GM19468 (cell line): ENCODE measurements at regions not wholly inside any gene's neighbourhood (a gene's known extent, or its start where the extent isn't known, plus 50 kb on each side); places are given as distances from the start of the nearest gene placed in this dataset.

Experiments
- ATAC-seq: cut with Tn5 transposase; IDR thresholded peaks from one replicate; pipeline ENCODE4 v1.9.1; 2021; ENCODE audit warnings: mild to moderate bottlenecking, moderate library complexity, moderate number of reproducible peaks; ENCODE audit not compliant: unreplicated experiment; ENCODE audit errors: extremely low read depth

DNA sequence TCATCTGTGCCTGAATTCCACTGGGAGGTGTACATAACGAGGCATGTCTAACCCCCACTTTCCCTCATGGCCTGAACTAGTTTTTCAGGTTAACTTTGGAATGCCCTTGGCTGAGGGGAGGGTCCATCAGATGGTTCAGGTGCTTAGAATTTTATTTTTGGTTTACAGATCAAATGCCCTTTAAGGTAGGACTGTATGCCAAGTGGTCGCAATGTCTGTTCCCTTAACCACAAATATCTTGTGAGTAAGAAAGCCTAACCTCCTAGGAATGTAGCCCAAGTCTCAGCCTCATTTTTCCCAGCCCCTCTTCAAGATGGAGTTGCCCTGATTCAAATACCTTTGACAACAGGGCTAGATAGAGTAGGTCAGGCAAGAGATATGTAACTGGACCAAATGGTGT, 78.4 kb downstream of the RNASET2 start:
- ATAC-seq, result no peak

DNA sequence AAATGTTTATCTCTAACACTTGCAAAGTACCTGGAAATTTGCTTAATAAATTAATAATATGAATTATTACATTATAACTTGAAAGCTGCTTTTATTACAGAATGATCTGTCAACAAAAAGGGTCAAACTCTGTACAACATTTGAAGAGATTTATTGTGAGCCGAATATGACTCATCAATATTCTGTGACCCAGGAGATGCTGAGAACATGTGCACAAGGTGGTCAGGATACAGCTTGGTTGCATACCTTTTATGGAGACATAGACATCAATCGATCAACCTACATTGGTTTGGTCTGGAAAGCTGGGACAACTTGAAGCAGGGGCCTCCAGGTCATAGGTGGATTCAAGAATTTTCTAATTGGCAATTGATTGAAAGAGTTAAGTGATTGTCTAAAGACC, 79.0 kb downstream of the RNASET2 start:
- ATAC-seq, result no peak

DNA sequence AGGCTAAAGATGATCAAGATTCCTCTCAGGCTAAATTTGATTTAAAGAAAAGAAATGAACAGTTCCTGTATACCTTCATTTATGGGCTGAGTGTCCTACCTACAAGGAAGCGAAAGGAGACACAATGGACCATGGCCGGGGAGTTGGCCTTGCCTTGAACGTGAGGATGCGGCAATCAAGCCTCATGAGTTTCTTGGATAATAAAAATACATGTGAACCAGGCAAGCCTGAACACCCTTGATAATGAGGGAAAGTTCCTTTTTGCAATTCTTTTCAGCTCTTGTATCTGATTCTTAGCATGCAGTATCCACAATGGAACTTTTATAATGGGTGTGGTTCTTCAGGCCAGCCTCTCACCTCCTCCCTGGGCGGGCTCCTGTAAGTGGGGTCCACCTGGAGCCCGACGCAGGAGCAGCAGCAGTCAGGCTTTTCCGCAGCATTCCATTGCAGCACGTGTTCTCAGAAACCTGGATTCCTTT, 83.8 kb downstream of the RNASET2 start:
- no peak for ATAC-seq

DNA sequence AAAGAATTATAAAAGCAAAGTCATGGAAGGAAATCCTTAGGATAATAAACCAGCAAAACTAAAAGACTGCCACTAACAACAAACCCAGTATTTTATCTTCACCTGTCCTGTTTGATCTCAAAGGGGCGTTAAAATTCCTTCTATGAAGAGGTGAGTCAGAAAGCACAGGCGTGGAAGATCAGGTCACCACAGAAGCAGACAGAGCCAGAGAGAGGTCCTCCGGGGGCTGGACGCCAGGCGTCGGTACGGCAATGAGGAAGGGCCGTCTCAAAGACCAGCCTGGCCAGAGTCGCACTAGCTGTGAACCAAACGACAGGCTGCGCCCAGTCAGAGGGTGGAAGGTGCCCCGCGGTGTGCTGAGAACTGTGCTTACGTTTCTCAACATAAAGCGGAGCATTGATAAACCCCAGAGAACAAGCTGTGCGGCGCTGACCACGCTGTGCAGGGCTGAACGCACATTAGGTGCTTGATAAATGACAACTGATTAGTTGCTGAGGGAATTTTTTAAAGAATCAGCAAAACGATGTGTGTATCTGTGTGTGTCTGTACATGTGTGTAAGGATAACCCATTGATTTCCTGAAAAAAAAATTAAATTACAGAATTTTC, 85.6 kb downstream of the RNASET2 start:
- no peak for ATAC-seq

DNA sequence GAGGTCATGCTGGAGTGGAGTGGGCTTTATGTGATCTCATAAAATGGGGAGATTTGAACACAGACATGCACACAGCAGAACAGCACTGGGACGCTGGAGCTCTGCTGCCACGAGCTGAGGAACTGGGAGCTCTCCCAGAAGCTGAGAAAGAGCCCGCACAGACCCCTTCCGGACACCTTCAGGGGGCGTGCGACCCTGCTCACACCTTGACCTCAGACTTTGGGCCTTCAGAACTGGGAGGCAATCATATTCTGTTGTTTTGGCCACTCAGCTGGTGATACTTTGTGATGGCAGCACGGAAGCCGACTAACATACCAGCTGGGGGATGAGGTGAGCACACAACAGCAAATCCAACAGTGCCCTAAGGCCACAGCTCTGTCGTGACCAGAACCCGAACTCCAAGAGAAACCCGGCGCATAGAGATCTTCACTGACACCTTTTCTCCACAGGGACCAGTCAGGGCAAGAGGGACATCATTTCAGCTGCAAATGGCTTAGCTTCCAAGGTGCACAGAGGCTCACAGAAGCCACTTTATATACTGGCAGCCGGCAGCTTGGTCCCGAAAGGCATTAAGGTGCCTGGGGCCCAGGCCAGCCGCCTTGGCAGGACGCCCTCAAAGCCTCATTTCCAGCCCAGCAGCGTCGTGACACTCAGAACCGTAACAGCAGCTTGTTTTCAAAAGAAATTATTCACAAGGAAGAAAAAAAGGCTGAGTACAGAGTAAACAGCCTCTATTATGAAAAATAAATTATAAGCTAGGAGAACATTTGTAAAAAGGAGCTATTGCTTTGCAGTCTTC, 89.3 kb downstream of the RNASET2 start:
- ATAC-seq, result no peak

DNA sequence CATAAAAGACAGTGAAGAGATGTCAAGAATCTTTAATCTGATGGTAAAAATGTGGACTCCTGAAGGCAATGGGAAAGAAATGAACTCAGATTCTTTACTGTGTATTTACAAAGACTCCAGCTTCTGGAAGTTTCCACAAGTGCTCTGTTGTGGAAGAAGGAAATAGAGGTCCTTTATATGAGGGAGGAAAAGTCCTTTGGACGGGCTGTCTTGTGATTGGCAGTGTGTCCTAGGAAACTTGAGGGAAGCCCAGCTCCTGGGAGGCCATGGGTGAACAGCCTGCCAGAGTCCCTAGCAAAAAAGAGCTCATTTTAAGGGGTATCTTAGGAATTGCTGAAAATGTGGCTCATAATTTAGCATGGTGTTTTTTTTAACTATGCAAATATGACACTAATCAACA, 92.0 kb downstream of the RNASET2 start:
- no peak for ATAC-seq

DNA sequence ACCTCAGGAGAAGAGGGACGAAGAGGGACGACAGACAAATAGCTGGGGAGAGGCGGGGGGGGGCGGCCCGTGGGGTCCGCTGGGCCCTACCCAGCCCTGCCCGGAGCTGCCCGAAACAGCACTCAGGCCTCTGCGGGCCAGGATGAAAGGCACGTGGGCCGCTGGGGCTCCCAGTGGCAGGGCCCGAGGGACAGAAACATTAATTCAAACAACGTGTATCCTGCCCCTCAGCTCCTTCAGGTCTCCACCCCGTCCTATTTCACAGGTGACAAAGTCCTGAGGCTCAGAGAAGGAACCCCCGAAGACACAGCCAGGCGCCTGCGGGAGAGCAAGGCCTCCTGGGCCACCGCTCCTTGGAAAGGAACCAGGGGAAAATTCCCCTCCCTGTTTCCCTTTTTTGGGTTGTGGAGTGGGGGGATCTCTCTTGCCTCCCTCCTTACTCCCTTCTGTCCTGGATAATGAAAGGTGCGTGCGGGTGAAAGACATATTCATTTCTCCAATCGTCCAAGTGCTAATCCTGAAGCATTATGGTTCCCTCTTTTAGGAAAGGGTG, 93.3 kb downstream of the RNASET2 start:
- ATAC-seq, result no peak

DNA sequence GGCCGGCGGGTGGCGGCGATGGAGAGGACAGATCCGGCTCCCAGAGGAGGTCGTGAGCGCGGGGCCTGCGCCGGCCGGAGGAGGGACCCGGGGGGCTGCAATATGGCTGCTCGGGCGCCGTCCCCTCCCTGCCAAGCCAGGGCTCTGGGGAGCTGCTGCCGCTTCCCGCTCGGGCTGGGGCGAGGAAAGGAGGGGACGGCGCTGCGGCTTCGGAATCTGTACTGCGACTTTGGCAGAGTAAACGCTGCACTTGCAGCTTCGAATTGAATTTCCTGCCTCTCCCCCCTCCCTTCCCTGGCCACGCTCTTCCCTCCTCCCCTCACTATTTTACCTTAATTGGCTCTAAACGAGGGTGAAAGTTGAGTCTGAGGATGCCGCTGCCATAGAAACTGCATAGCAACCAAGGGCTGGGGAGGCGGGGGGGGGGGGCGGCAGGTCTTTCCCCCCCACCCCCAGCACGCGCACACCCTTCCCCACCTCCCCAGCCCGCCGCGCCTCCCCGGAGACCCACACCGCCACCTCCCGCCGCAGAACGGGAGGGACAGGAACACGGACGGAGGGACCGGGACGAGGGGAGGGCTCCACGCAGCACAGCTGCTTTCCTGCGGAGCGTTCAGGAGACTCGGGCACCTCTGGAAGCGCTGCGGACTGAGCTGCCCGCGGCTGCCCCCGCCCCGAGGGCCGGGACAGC, 93.9 kb downstream of the RNASET2 start:
- ATAC-seq, result no peak

DNA sequence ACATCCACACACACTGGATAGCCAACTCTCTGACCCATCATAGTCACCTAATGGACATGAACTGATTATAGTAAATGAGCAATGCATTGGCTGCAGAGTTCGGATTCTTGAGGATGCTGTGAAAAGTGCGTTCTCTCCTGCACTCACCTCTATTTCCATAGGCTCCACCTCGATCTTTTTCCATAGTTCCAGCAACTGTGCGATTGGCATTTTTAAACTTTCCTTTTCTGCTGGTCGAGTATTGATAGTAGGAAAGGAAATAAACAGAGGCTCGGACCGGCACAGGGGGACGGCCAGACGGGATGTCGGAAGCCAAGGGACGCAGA, 94.4 kb downstream of the RNASET2 start:
- no peak for ATAC-seq

DNA sequence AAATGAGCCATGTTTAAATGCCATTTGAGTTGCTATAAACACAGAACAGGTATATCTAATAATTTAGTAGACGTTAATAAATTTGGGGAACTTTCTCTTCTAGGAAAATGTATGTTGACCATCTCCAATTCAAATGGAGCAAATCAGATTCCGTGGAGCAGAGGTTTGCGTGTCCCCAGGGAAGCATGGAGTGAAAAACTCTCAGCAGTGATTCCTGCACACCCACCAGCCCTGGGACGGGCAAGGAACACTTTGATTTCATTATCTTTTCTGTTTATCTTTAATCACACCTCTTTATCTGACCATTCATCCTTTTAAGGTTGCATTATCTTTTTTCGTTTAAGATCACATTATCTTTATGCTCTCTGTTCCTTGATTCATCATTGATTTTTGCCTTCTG, 95.0 kb downstream of the RNASET2 start:
- no peak for ATAC-seq

DNA sequence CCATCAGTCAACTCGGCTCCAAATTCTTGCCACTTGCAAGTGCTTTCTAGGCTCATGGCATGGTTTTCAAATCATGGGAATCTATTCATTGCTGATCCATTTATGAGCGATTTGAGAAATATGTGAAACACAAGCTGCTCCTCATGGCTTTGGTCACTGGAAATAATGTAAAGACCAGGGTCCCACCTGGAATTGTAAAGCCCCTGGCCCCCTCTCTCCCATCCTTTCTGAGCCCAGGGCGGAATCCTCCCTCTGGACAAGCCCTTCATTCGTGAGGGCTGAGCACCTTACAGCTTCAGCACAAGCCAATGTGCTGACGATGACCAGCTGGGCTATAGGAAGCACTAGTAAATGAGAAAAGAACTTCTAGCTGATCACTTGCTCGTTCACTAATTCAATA, 96.0 kb downstream of the RNASET2 start:
- no peak for ATAC-seq

DNA sequence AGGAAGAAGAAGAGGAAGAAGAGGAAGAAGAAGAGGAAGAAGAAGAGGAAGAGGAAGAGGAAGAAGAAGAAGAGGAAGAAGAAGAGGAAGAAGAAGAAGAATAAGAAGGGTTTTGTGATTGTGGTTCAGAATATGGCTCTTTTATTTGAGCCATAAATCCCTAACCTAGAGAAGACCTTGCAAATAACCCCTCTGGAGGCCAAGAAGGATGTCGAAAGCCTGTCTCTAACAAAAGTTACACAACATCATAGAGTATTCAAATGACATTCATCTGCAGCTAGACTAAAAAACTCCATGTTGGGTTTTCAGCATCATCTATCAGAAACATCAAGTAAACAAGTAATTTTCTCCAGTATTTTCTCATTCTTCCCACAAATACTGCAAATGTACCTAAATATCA, 100.9 kb downstream of the RNASET2 start:
- ATAC-seq, result no peak

DNA sequence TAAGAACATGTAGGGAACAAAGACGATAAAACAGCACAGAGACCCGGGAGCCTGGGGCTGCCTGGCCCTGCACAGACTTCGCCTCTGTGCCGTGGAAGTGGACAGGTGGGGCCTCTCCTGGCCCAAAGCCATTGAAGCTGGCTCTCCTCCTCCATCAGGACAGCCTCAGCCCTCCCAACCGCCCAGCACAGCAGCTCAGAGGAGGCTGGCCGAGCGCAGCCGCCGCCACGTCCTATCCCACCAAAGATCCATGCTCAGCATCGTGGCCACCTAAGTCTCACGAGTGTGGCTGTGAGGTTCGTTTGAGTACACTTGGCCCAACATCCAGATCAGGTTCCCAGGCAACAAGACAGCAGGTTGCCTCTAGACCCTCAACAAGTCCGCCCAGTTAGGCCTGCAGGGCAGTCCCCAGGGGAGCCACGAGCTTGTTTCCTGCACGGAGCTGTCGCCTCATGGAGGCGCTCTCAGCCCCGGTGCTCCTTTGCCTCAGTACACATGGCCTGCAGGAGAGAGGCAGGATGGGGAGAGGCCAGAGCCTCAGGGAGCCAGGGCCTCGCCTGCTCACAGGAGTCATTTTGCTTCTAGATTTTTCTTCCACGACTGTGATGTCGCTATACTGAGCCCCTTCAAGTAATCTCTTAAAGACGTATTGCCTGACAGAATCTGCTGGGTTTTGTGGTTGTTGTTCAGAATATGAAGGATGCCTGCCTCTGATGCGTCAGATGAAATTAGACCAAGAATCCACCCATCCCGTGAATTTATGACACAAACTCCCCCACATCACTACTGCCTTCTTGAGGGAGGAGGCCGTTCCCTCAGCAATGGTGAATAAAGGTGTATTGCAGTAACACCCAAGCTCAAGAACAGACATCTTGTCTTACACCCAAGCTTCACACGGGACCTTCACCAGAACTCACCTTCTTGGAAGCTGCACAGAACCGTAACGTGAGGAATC, 102.7 kb downstream of the RNASET2 start:
- ATAC-seq, result no peak

DNA sequence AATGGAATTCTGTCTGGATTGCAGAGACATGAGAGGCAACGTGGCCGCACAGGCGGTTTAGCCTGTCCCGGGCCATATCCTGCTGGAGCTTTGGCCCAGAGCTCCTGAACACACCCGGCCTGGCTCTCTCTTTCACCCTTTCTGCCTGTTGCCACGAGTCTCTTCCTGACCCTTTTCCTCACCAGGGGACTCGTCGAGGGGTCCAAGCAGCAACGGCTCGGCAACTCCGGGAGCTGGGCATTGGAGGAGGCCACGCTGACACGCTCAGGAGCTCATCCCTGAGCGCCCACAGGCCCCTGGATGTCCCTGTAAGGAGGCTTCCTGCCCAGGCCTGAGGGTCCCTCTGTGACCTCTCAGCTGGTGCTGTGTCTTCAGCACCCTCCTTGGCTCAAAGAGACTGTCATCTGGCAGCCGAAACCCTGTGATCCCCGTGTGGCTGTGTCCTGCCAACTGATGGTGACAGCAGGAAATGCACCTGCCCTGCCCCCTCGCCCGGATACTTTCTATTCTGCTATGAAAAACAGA, 103.8 kb downstream of the RNASET2 start:
- ATAC-seq, result no peak

DNA sequence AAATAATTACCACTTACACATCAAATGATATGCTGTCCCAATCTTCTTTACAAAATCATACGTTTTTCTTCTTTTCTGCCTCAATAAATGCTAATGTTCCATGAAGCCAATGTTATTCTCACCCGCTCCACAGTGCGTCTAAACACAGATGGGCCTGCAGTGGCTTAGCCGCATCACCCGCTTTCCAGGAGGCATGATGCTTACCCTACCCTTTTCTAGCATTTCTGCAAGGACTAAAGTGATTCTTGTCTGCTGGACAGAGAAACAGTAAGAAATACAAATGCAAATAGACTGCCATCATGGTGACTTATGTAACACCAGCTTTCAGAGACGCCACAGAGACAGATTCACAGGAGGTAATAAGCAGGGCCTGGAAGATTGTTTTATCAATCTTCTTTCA, 104.4 kb downstream of the RNASET2 start:
- ATAC-seq, result no peak

DNA sequence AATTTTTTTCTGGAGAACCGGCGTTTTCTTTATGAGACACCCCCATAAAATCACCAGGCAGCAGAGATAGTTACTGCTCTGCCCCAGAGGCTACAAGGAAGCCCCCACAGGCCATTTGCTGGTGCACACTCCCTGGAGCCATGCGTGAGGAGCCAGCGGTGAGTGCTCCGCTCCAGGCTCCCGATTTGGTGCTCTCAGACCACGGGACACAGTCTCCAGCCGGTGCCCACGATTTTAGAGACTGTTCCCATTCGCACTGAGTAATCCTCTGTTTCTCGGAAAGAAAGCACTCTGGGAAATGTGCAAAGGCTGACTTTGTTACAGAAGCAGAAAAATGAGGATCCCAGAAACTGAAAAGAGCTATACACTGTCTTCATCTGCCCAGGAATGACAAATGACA, 104.9 kb downstream of the RNASET2 start:
- ATAC-seq, result no peak

DNA sequence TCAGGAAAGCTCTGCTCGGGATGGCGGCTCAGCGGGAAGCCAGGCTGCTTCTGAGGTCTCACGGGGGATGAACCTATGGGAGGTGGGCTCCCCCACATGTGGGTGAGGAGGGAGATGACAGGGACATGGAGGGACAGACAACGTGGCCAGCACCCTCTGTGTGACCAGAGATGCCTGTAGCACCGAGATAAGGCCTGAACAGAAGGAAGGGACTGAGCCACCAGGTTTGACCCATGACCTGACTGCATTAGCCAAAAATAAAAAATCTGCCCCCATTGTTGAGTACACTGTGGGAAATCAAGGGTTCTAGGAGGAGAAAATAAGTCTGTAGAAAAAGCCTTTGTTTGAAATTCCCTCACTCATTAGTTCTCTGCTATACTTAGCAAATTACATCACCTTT, 105.7 kb downstream of the RNASET2 start:
- no peak for ATAC-seq

DNA sequence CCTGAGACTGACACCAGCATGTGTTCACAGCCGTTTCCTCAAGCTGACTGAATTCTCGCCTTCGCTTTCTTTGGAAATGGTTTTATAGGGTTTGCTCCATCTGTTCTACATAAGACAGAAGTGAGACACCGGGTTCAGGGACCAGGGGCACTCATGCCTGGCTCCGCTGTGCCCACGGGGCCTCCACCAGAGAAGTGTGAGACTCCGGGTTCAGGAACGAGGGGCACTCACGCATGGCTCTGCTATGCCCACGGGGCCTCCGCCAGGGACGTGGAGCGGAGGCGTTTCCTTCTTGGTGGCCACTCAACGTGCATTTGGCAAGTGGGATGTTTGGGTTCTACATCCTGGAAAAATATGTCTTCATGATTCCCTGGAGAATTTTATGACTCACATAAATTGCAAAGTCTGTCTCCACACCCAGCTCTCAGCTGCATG, 106.6 kb downstream of the RNASET2 start:
- no peak for ATAC-seq

DNA sequence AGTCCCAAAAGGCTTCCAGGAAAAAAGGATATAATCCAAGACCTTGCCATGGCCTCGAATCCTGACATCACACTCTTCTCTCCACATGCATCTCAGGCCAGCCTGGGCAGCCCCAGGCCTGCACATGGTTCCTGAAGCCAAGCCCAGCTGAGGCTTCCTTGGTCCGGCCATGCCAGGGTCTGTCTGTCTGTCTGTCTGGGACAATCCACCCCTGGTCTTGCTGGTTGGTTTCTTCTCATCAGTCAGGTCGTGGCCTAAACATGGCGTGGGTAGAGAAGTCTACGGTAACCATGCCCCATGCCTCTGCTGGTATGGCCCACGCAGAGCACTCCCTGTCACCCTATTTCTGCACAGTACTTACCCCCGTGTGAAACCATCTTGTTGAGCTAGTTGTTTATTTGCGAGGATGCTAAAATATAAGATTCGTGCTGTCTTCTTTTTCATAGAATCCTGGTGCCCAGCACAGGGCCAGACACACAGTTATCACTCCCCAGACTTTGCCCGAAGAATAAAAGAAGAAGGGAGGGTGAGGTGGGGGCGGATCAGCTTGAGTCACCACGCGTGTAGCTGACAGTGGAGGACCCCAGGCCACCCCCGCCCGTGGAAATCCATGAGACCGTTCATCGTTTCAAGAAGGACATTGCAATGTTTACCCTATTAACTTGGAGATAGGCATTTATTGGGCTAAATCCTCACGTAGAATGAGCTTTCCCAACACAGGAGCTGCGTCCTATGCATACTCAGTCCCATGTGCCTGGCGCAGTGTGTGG, 107.2 kb downstream of the RNASET2 start:
- no peak for ATAC-seq
